Neural progenitor cell (in vitro differentiated cells): ENCODE measurements at regions not wholly inside any gene's neighbourhood (a gene's known extent, or its start where the extent isn't known, plus 50 kb on each side); places are given as distances from the start of the nearest gene placed in this dataset.

Experiments
- DNase-seq: peaks from one replicate; pipeline ENCODE4 v3.0.0-alpha.2; 2016; ENCODE audit warnings: low spot score
- H2AFZ ChIP-seq: fragments of 200-600 bp; sonication (generic); replicated peaks from 2 replicates; pipeline ENCODE4 v1.6.1; 2016; ENCODE audit warnings: antibody characterized with exemption
- H3F3A ChIP-seq: fragments of 200-600 bp; sonication (generic); 2 replicates; pipeline ENCODE4 v1.6.1; 2016; ENCODE audit warnings: antibody characterized with exemption, low read depth
- H3K27ac ChIP-seq: fragments of 200-600 bp; sonication (generic); 2 replicates; pipeline ENCODE4 v1.5.1; 2016; ENCODE audit warnings: mild to moderate bottlenecking
- H3K27me3 ChIP-seq: fragments of 200-600 bp; sonication (generic); 2 replicates; pipeline ENCODE4 v1.6.1; 2016; ENCODE audit warnings: mild to moderate bottlenecking, moderate library complexity
- H3K36me3 ChIP-seq: fragments of 200-600 bp; sonication (generic); 2 replicates; pipeline ENCODE4 v1.5.1; 2016
- H3K4me1 ChIP-seq: fragments of 200-600 bp; sonication (generic); 2 replicates; pipeline ENCODE4 v1.6.1; 2016; ENCODE audit warnings: mixed run types
- H3K4me2 ChIP-seq: fragments of 200-600 bp; sonication (generic); 2 replicates; pipeline ENCODE4 v1.6.1; 2016
- H3K4me3 ChIP-seq: fragments of 200-600 bp; sonication (generic); 2 replicates; pipeline ENCODE4 v1.5.1; 2016
- H3K79me2 ChIP-seq: fragments of 200-600 bp; sonication (generic); 2 replicates; pipeline ENCODE4 v1.6.1; 2016; ENCODE audit warnings: low read depth
- H3K9ac ChIP-seq: fragments of 200-600 bp; sonication (generic); 2 replicates; pipeline ENCODE4 v1.6.1; 2016
- H3K9me3 ChIP-seq: fragments of 200-600 bp; sonication (generic); 2 replicates; pipeline ENCODE4 v1.5.1; 2016; ENCODE audit warnings: low read depth
- H4K20me1 ChIP-seq: fragments of 200-600 bp; sonication (generic); 2 replicates; pipeline ENCODE4 v1.6.1; 2016; ENCODE audit warnings: low read depth
- H3K27ac Mint-ChIP-seq: 3 replicates; pipeline ENCODE4 v1.8.0; 2021; ENCODE audit warnings: mixed read lengths
- H3K27me3 Mint-ChIP-seq: 2 replicates; pipeline ENCODE4 v1.8.0; 2022; ENCODE audit warnings: low read depth, mild to moderate bottlenecking, inconsistent platforms, moderate library complexity, mixed read lengths; ENCODE audit not compliant: insufficient read depth
- H3K36me3 Mint-ChIP-seq: 3 replicates; pipeline ENCODE4 v1.8.0; 2021; ENCODE audit warnings: mixed read lengths
- H3K4me1 Mint-ChIP-seq: 3 replicates; pipeline ENCODE4 v1.8.0; 2021; ENCODE audit warnings: mixed read lengths
- H3K4me3 Mint-ChIP-seq: 3 replicates; pipeline ENCODE4 v1.8.0; 2021; ENCODE audit warnings: mild to moderate bottlenecking, moderate library complexity, mixed read lengths
- H3K9me3 Mint-ChIP-seq: 3 replicates; pipeline ENCODE4 v1.8.0; 2020; ENCODE audit warnings: mixed read lengths
- CTCF ChIP-seq: fragments of 200-600 bp; sonication (generic); IDR thresholded peaks from 2 replicates; pipeline ENCODE4 v1.5.1; 2017; ENCODE audit warnings: antibody characterized with exemption, mild to moderate bottlenecking
- EZH2 ChIP-seq: fragments of 200-600 bp; sonication (generic); IDR thresholded peaks from 2 replicates; pipeline ENCODE4 v1.6.1; 2017; ENCODE audit warnings: antibody characterized with exemption, mild to moderate bottlenecking, moderate library complexity
- EZH2phosphoT487 ChIP-seq: fragments of 200-600 bp; sonication (generic); IDR thresholded peaks from 2 replicates; pipeline ENCODE4 v1.6.1; 2017; ENCODE audit warnings: antibody characterized with exemption

- H3K9ac ChIP-seq, result no peak overlapping the region
- TF ChIP-seq EZH2, result no peak
- H4K20me1 ChIP-seq, result no peaks in the 10 kb centered on the region
- H2AFZ ChIP-seq, result no peak overlapping the region
- Mint-ChIP-seq H3K36me3 (no peaks in the 10 kb centered on the region), H3K4me3 (no peak overlapping the region), H3K27me3 (peaks cover 6% of the 10 kb centered on the region), H3K27ac (peak overlapping the region; percentile 37), H3K4me1 (peaks cover 16% of the 10 kb centered on the region), H3K9me3 (no peaks in the 10 kb centered on the region)
- H3K9me3 ChIP-seq, result no peaks in the 10 kb centered on the region
- no peak overlapping the region for H3K27ac ChIP-seq
- H3K79me2 ChIP-seq, result no peaks in the 10 kb centered on the region
- no peak for DNase-seq
- no peaks in the 10 kb centered on the region for H3F3A ChIP-seq
- H3K27me3 ChIP-seq, result no peaks in the 10 kb centered on the region
- no peak overlapping the region for H3K4me2 ChIP-seq
- no peaks in the 10 kb centered on the region for H3K36me3 ChIP-seq
- H3K4me1 ChIP-seq, result no peaks in the 10 kb centered on the region
- H3K4me3 ChIP-seq, result no peak overlapping the region
Measured at GRCh38 chr6:167409694-167410093, 84.8 kb downstream of the TTLL2 start.

- Histone ChIP-seq H3K9me3 (no peaks in the 10 kb centered on the region), H4K20me1 (no peaks in the 10 kb centered on the region), H2AFZ (no peak overlapping the region), H3K9ac (no peak overlapping the region), H3F3A (no peaks in the 10 kb centered on the region), H3K27me3 (no peaks in the 10 kb centered on the region), H3K4me1 (peaks cover 5% of the 10 kb centered on the region), H3K36me3 (no peaks in the 10 kb centered on the region), H3K4me3 (no peak overlapping the region), H3K4me2 (no peak overlapping the region), H3K27ac (no peak overlapping the region), H3K79me2 (no peaks in the 10 kb centered on the region)
- peaks cover 6% of the 10 kb centered on the region for H3K27me3 Mint-ChIP-seq
- no peak overlapping the region for H3K4me3 Mint-ChIP-seq
- H3K27ac Mint-ChIP-seq, result peak overlapping the region; percentile 10
- peaks cover 19% of the 10 kb centered on the region for H3K4me1 Mint-ChIP-seq
- TF ChIP-seq EZH2phosphoT487 (no peak), CTCF (no peak), EZH2 (no peak)
- no peaks in the 10 kb centered on the region for H3K9me3 Mint-ChIP-seq
- no peak for DNase-seq
- H3K36me3 Mint-ChIP-seq, result no peaks in the 10 kb centered on the region
Measured at GRCh38 chr6:167410462-167410861, 85.6 kb downstream of the TTLL2 start.

GRCh38 chr6:167412506-167412905, 87.6 kb downstream of the TTLL2 start:
- DNase-seq, result no peak
- H3K27me3 ChIP-seq, result no peaks in the 10 kb centered on the region
- H3K27ac Mint-ChIP-seq, result no peak overlapping the region
- H3K4me1 ChIP-seq, result peaks cover 12% of the 10 kb centered on the region
- no peaks in the 10 kb centered on the region for H3K36me3 Mint-ChIP-seq
- no peak overlapping the region for H3K4me2 ChIP-seq
- H3K9me3 ChIP-seq, result no peaks in the 10 kb centered on the region
- TF ChIP-seq EZH2phosphoT487, result no peak
- no peak for TF ChIP-seq CTCF
- no peak for TF ChIP-seq EZH2
- peaks cover 4% of the 10 kb centered on the region for H3K27me3 Mint-ChIP-seq
- H3K79me2 ChIP-seq, result no peaks in the 10 kb centered on the region
- no peak overlapping the region for H3K4me3 ChIP-seq
- no peaks in the 10 kb centered on the region for H4K20me1 ChIP-seq
- no peak overlapping the region for H2AFZ ChIP-seq
- no peaks in the 10 kb centered on the region for H3K9me3 Mint-ChIP-seq
- no peaks in the 10 kb centered on the region for H3K36me3 ChIP-seq
- H3K9ac ChIP-seq, result no peak overlapping the region
- H3K27ac ChIP-seq, result no peak overlapping the region
- no peaks in the 10 kb centered on the region for H3F3A ChIP-seq
- H3K4me3 Mint-ChIP-seq, result no peak overlapping the region
- H3K4me1 Mint-ChIP-seq, result peaks cover 21% of the 10 kb centered on the region

GRCh38 chr6:167415441-167415961, 90.6 kb downstream of the TTLL2 start:
- H3K4me3 ChIP-seq, result no peak overlapping the region
- H3K4me3 Mint-ChIP-seq, result no peak overlapping the region
- DNase-seq, result no peak
- no peak overlapping the region for H3K4me2 ChIP-seq
- peaks cover 2% of the 10 kb centered on the region for H3K27me3 Mint-ChIP-seq
- no peaks in the 10 kb centered on the region for H3K9me3 Mint-ChIP-seq
- no peaks in the 10 kb centered on the region for H3K36me3 Mint-ChIP-seq
- no peaks in the 10 kb centered on the region for H3K79me2 ChIP-seq
- peak overlapping the region; percentile 82 for H2AFZ ChIP-seq
- no peaks in the 10 kb centered on the region for H3K27me3 ChIP-seq
- no peak overlapping the region for H3K27ac ChIP-seq
- no peak overlapping the region for H3K27ac Mint-ChIP-seq
- H3K4me1 Mint-ChIP-seq, result peaks cover 20% of the 10 kb centered on the region
- no peaks in the 10 kb centered on the region for H4K20me1 ChIP-seq
- no peaks in the 10 kb centered on the region for H3K36me3 ChIP-seq
- no peaks in the 10 kb centered on the region for H3K9me3 ChIP-seq
- H3F3A ChIP-seq, result peaks cover 4% of the 10 kb centered on the region
- H3K9ac ChIP-seq, result no peak overlapping the region
- H3K4me1 ChIP-seq, result peaks cover 24% of the 10 kb centered on the region
- TF ChIP-seq EZH2 (no peak), CTCF (no peak), EZH2phosphoT487 (no peak)
